Middle frontal gyrus (tissue), 1 donor: ENCODE measurements at regions not wholly inside any gene's neighbourhood (a gene's known extent, or its start where the extent isn't known, plus 50 kb on each side); places are given as distances from the start of the nearest gene placed in this dataset.

Experiments used
- DNase-seq: peaks from one replicate; pipeline ENCODE4 v3.0.0-alpha.2; 2015; ENCODE audit warnings: low spot score; ENCODE audit errors: extremely low spot score

GRCh38 chr13:62635161-62635560 is 1219.5 kb upstream of the PCDH20 start:
- no peak for DNase-seq

- no peak for DNase-seq
These were observed 1217.8 kb upstream of the PCDH20 start for GRCh38 chr13:62633448-62633847.

- DNase-seq = no peak
These were observed 1216.0 kb upstream of the PCDH20 start for GRCh38 chr13:62631619-62632018.

- no peak for DNase-seq
These were observed 1215.5 kb upstream of the PCDH20 start for GRCh38 chr13:62631124-62631523.

GRCh38 chr13:62629618-62630017 is 1214.0 kb upstream of the PCDH20 start:
- no peak for DNase-seq

GRCh38 chr13:62627226-62627625 is 1211.6 kb upstream of the PCDH20 start:
- DNase-seq = no peak

GRCh38 chr13:62626771-62627170 is 1211.1 kb upstream of the PCDH20 start:
- no peak for DNase-seq

GRCh38 chr13:62625214-62625881 is 1209.7 kb upstream of the PCDH20 start:
- DNase-seq = no peak

- DNase-seq = no peak
These were observed 1198.2 kb upstream of the PCDH20 start for GRCh38 chr13:62613819-62614218.

- no peak for DNase-seq
These were observed 1195.7 kb upstream of the PCDH20 start for GRCh38 chr13:62611343-62611742.

GRCh38 chr13:62598708-62599107 is 1183.1 kb upstream of the PCDH20 start:
- DNase-seq = no peak

GRCh38 chr13:62595976-62596375 is 1180.3 kb upstream of the PCDH20 start:
- no peak for DNase-seq

- no peak for DNase-seq
These were observed 1178.2 kb upstream of the PCDH20 start for GRCh38 chr13:62593804-62594203.

GRCh38 chr13:62583466-62583865 is 1167.8 kb upstream of the PCDH20 start:
- DNase-seq = no peak

- DNase-seq = no peak
These were observed 1162.8 kb upstream of the PCDH20 start for GRCh38 chr13:62578402-62578801.

GRCh38 chr13:62564770-62565169 is 1149.1 kb upstream of the PCDH20 start:
- no peak for DNase-seq

GRCh38 chr13:62563251-62563650 is 1147.6 kb upstream of the PCDH20 start:
- no peak for DNase-seq

GRCh38 chr13:62556978-62557377 is 1141.3 kb upstream of the PCDH20 start:
- no peak for DNase-seq

GRCh38 chr13:62551588-62551987 is 1135.9 kb upstream of the PCDH20 start:
- DNase-seq = no peak

GRCh38 chr13:62544928-62545327 is 1129.3 kb upstream of the PCDH20 start:
- no peak for DNase-seq

- DNase-seq = no peak
These were observed 1121.9 kb upstream of the PCDH20 start for GRCh38 chr13:62537593-62537992.

- no peak for DNase-seq
These were observed 1110.0 kb upstream of the PCDH20 start for GRCh38 chr13:62525652-62526051.

- no peak for DNase-seq
These were observed 1108.8 kb upstream of the PCDH20 start for GRCh38 chr13:62524498-62524897.

GRCh38 chr13:62524061-62524460 is 1108.4 kb upstream of the PCDH20 start:
- DNase-seq = no peak
